ENCODE measurements at regions not wholly inside any gene's neighbourhood (a gene's known extent, or its start where the extent isn't known, plus 50 kb on each side); places are given as distances from the start of the nearest gene placed in this dataset.

DNA sequence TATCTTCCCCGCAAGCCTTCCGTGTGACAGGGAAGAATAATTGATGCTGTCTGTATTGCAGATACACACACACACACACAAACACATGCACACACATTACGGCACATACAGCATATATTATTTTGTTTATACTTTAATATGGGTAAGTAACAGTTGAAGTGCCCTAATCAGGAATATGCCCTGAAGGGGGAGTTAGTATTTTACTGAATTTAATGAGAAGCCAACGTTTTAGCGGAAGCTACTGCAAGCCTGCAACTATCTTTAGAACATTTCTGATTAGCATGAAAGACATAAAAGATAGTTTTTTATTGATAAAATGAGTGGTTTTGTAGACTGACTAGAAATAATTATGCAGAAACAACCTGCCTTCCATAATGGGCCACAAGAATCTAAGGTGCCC is 296.6 kb upstream of the SLCO3A1 start:
- peaks cover 5 to 7% of the 10 kb centered on the region in 2 donors for H3K27me3 Mint-ChIP-seq
- intact Hi-C loops (cut with micrococcal nuclease) = no loop called here
- no peaks in the 10 kb centered on the region for H3K9me3 ChIP-seq (ENCODE audit: control insufficient read depth in 1 of 2, low read length in 2 of 2)
- no peaks in the 10 kb centered on the region for H3K4me1 ChIP-seq (ENCODE audit: insufficient read depth, low read length)
- ChIA-PET CTCF (ENCODE audit: partially characterized antibody) (no interaction called here), POLR2A (ENCODE audit: partially characterized antibody) (no interaction called here)
- no peak overlapping the region for H3K4me3 ChIP-seq (ENCODE audit: low read length in 2 of 2)
- H3K36me3 Mint-ChIP-seq = no peaks in the 10 kb centered on the region
- DNase-seq = no peak
- no peaks in the 10 kb centered on the region for H3K36me3 ChIP-seq (ENCODE audit: insufficient read depth, low read length)
- H3K4me1 Mint-ChIP-seq = no peaks in the 10 kb centered on the region
- no peaks in the 10 kb centered on the region for H3K27me3 ChIP-seq (ENCODE audit: insufficient read depth, low read length)
- H3K9me3 Mint-ChIP-seq = peaks cover 0 to 4% (median 0%) of the 10 kb centered on the region in 8 donors
- H3K27ac Mint-ChIP-seq = no peak overlapping the region
- no peak overlapping the region for H3K27ac ChIP-seq (ENCODE audit: low read depth, low read length)
- no peak overlapping the region for H3K4me3 Mint-ChIP-seq

DNA sequence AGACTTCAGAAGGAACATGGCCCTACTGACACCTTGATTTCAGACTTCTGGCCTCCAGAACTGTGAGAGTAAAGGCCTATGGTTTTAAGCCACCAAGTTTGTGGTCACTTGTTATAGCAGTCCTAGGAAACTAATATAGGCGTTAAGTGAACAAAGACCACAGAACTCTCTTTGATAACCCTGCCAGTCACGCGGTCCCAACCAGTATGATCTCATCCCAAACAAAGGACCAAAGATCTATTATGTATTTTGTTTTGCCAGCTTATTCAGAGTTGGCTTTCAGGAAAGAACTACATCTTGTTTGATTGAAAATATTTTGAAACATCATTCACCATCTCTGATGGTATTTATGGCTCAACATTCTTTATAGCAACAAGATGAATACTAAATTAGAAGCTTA is 294.4 kb upstream of the SLCO3A1 start:
- Mint-ChIP-seq H3K4me1 (no peaks in the 10 kb centered on the region), H3K36me3 (no peaks in the 10 kb centered on the region), H3K4me3 (no peak overlapping the region), H3K27ac (no peak overlapping the region), H3K9me3 (peaks cover 0 to 4% (median 0%) of the 10 kb centered on the region in 8 donors), H3K27me3 (peaks cover 7 to 13% of the 10 kb centered on the region in 2 donors)
- Histone ChIP-seq H3K4me1 (ENCODE audit: insufficient read depth, low read length) (no peaks in the 10 kb centered on the region), H3K9me3 (ENCODE audit: control insufficient read depth in 1 of 2, low read length in 2 of 2) (no peaks in the 10 kb centered on the region), H3K27me3 (ENCODE audit: insufficient read depth, low read length) (no peaks in the 10 kb centered on the region), H3K27ac (ENCODE audit: low read depth, low read length) (no peak overlapping the region), H3K36me3 (ENCODE audit: insufficient read depth, low read length) (no peaks in the 10 kb centered on the region), H3K4me3 (ENCODE audit: low read length in 2 of 2) (no peak overlapping the region)
- DNase-seq = no peak
- intact Hi-C loops (cut with micrococcal nuclease) = no loop called here
- CTCF ChIA-PET (ENCODE audit: partially characterized antibody) = no interaction called here
- POLR2A ChIA-PET (ENCODE audit: partially characterized antibody) = interaction anchor here (0.5 kb wide), 1 partner anchor 215 kb away, joined by 3 read pairs; no protein-coding TSS in a partner anchor

DNA sequence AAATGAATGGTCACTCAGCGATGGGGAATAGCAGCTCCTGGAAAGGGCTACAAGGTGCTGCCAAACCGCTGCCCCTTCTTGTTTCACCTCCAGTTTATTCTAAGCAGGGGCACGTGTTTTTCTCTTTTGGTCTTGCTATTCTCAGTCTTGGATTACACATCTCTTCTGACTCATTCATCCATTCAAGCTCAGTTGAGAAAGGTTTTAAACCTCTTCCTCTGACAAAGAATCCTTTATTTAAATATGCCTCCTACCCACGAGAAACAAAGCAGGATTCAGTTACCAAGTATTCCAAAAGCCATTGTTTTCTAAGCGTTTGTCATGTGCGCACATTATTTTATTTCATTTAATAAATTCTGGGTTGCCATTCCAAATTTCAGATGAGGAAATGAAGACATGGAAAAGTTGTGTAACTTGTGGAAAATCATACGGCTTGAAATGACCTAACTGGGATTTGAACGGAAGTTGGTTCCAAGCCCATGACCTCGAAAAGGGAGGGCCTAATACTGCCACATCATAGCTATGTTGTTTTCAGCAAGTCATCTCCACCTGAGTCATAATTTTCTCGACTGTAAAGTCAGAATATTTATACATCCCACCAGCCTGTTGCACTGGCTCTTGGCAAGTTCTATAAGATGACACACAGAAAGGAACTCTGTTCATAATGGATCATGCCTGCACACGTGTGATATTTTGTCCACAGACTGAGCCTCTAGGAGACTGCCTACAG is 292.0 kb upstream of the SLCO3A1 start:
- Mint-ChIP-seq H3K27me3 (peaks cover 10% of the 10 kb centered on the region in 2 donors), H3K4me3 (no peak overlapping the region)

DNA sequence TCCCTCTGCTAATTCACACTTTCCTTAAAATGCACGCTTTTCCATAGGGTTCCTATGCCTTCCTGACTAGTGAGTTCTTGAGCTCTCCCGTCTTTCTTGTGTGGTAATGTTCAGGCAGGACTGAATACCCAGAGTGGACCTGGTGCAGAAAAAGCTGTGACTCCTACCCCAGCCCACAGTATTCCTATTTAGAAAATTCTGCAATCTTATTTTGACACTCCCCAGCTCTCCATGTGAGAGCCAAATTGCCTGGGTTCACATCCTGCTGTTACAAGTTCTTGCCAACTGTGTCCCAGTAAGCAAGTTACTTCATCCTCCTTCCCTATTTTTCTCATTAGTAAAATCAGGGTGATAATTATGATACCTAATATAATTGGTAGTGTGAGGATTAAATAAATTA is 290.8 kb upstream of the SLCO3A1 start:
- Histone ChIP-seq H3K27ac (ENCODE audit: low read depth, low read length) (no peak overlapping the region), H3K4me3 (ENCODE audit: low read length in 2 of 2) (no peak overlapping the region), H3K4me1 (ENCODE audit: insufficient read depth, low read length) (no peaks in the 10 kb centered on the region), H3K27me3 (ENCODE audit: insufficient read depth, low read length) (no peaks in the 10 kb centered on the region), H3K9me3 (ENCODE audit: control insufficient read depth in 1 of 2, low read length in 2 of 2) (no peaks in the 10 kb centered on the region), H3K36me3 (ENCODE audit: insufficient read depth, low read length) (no peaks in the 10 kb centered on the region)
- POLR2A ChIA-PET (ENCODE audit: partially characterized antibody) = no interaction called here
- peaks cover 10 to 11% of the 10 kb centered on the region in 2 donors for H3K27me3 Mint-ChIP-seq
- intact Hi-C loops (cut with micrococcal nuclease) = no loop called here
- H3K4me3 Mint-ChIP-seq = no peak overlapping the region
- no peaks in the 10 kb centered on the region for H3K9me3 Mint-ChIP-seq
- no peak for DNase-seq
- no peak overlapping the region for H3K27ac Mint-ChIP-seq
- no peaks in the 10 kb centered on the region for H3K4me1 Mint-ChIP-seq
- no peaks in the 10 kb centered on the region for H3K36me3 Mint-ChIP-seq
- CTCF ChIA-PET (ENCODE audit: partially characterized antibody) = no interaction called here

More for the DNA sequence above, 292.0 kb upstream of the SLCO3A1 start:
- Histone ChIP-seq H3K27ac (ENCODE audit: low read depth, low read length) (no peak overlapping the region), H3K36me3 (ENCODE audit: insufficient read depth, low read length) (no peaks in the 10 kb centered on the region), H3K4me3 (ENCODE audit: low read length in 2 of 2) (no peak overlapping the region), H3K4me1 (ENCODE audit: insufficient read depth, low read length) (no peaks in the 10 kb centered on the region), H3K9me3 (ENCODE audit: control insufficient read depth in 1 of 2, low read length in 2 of 2) (no peaks in the 10 kb centered on the region), H3K27me3 (ENCODE audit: insufficient read depth, low read length) (no peaks in the 10 kb centered on the region)
- Mint-ChIP-seq H3K27ac (peak overlapping the region in 1 of 7 donors; percentile 2), H3K9me3 (no peaks in the 10 kb centered on the region), H3K4me1 (no peaks in the 10 kb centered on the region), H3K36me3 (no peaks in the 10 kb centered on the region)
- ChIA-PET POLR2A (ENCODE audit: partially characterized antibody) (no interaction called here), CTCF (ENCODE audit: partially characterized antibody) (no interaction called here)
- intact Hi-C loops (cut with micrococcal nuclease) = no loop called here
- no peak for DNase-seq

DNA sequence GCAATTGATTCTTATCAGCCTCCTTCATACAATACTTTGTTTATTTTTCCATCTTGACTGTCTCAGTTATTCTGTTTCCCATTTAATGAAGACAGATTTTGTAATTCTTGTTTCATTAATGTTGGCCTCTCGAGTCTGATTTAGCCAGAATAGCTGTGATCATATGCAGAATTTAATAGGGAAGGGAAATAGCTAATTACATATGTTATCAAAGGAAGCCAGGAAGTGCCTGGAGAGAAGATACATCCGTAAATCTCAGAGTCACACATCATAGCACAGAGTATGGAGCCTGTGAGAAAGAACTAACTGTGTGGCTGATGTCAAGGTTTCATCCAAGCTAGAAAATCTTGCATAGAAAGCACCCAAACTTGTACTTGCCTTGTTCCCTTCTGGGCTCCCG is 288.9 kb upstream of the SLCO3A1 start:
- Histone ChIP-seq H3K27ac (ENCODE audit: low read depth, low read length) (no peak overlapping the region), H3K4me3 (ENCODE audit: low read length in 2 of 2) (no peak overlapping the region), H3K9me3 (ENCODE audit: control insufficient read depth in 1 of 2, low read length in 2 of 2) (no peaks in the 10 kb centered on the region), H3K36me3 (ENCODE audit: insufficient read depth, low read length) (no peaks in the 10 kb centered on the region), H3K27me3 (ENCODE audit: insufficient read depth, low read length) (no peaks in the 10 kb centered on the region), H3K4me1 (ENCODE audit: insufficient read depth, low read length) (no peaks in the 10 kb centered on the region)
- ChIA-PET CTCF (ENCODE audit: partially characterized antibody) (no interaction called here), POLR2A (ENCODE audit: partially characterized antibody) (no interaction called here)
- H3K9me3 Mint-ChIP-seq = no peaks in the 10 kb centered on the region
- DNase-seq = no peak
- intact Hi-C loops (cut with micrococcal nuclease) = no loop called here
- no peaks in the 10 kb centered on the region for H3K36me3 Mint-ChIP-seq
- H3K4me1 Mint-ChIP-seq = no peaks in the 10 kb centered on the region
- H3K4me3 Mint-ChIP-seq = no peak overlapping the region
- no peak overlapping the region for H3K27ac Mint-ChIP-seq
- peaks cover 9 to 10% of the 10 kb centered on the region in 2 donors for H3K27me3 Mint-ChIP-seq

DNA sequence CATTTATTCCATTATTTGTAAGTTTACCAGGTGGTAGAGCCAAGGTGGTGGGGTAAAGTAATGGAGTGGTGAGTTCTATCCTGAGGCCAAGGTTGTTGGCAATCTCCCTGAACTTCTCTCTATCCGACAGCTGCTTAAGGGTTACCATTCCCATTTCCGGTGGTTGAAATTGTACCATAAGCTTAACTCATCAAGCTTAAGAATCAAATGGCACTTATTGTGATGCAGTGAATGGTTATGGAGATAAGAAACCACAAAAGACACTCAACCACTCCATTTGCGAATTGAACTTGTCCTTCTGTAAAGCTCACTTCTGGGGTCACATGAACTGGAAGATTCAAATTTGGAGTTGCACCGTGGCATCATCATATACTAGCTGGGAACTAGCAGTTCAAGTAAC is 287.4 kb upstream of the SLCO3A1 start:
- peaks cover 0 to 3% (median 0%) of the 10 kb centered on the region in 8 donors for H3K9me3 Mint-ChIP-seq
- CTCF ChIA-PET (ENCODE audit: partially characterized antibody) = no interaction called here
- H3K27ac ChIP-seq (ENCODE audit: low read depth, low read length) = no peak overlapping the region

DNA sequence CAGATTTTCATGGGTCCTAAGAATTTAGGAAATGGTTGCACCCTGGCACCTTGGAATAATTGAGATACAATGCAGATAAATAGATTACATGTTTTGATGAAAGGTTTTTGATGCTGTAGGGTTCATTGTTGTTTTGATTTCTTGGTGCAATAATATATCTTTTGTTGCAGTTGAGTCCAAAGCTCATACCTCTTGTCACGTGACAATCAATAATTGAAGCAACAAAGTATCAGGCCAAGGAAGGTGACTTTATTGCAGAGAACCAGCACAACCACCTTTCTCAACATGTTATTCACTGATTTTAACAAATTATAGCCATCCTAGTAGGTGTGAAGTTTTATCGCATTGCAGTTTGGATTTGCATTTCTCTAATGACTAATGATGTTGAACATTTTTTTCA is 285.5 kb upstream of the SLCO3A1 start:
- Histone ChIP-seq H3K27ac (ENCODE audit: low read depth, low read length) (no peak overlapping the region), H3K36me3 (ENCODE audit: insufficient read depth, low read length) (no peaks in the 10 kb centered on the region), H3K4me1 (ENCODE audit: insufficient read depth, low read length) (no peaks in the 10 kb centered on the region), H3K4me3 (ENCODE audit: low read length in 2 of 2) (no peak overlapping the region), H3K27me3 (ENCODE audit: insufficient read depth, low read length) (no peaks in the 10 kb centered on the region), H3K9me3 (ENCODE audit: control insufficient read depth in 1 of 2, low read length in 2 of 2) (no peaks in the 10 kb centered on the region)
- no peak for DNase-seq
- CTCF ChIA-PET (ENCODE audit: partially characterized antibody) = no interaction called here
- H3K27ac Mint-ChIP-seq = no peak overlapping the region
- H3K27me3 Mint-ChIP-seq = peaks cover 3 to 6% of the 10 kb centered on the region in 2 donors
- POLR2A ChIA-PET (ENCODE audit: partially characterized antibody) = no interaction called here
- H3K36me3 Mint-ChIP-seq = no peaks in the 10 kb centered on the region
- H3K9me3 Mint-ChIP-seq = peaks cover 0 to 3% (median 0%) of the 10 kb centered on the region in 8 donors
- intact Hi-C loops (cut with micrococcal nuclease) = no loop called here
- no peaks in the 10 kb centered on the region for H3K4me1 Mint-ChIP-seq
- no peak overlapping the region for H3K4me3 Mint-ChIP-seq

More for the DNA sequence above, 287.4 kb upstream of the SLCO3A1 start:
- Histone ChIP-seq H3K4me1 (ENCODE audit: insufficient read depth, low read length) (no peaks in the 10 kb centered on the region), H3K36me3 (ENCODE audit: insufficient read depth, low read length) (no peaks in the 10 kb centered on the region), H3K4me3 (ENCODE audit: low read length in 2 of 2) (no peak overlapping the region), H3K27me3 (ENCODE audit: insufficient read depth, low read length) (no peaks in the 10 kb centered on the region), H3K9me3 (ENCODE audit: control insufficient read depth in 1 of 2, low read length in 2 of 2) (no peaks in the 10 kb centered on the region)
- Mint-ChIP-seq H3K27ac (no peak overlapping the region), H3K4me1 (no peaks in the 10 kb centered on the region), H3K4me3 (no peak overlapping the region), H3K36me3 (no peaks in the 10 kb centered on the region), H3K27me3 (peaks cover 10 to 13% of the 10 kb centered on the region in 2 donors)
- DNase-seq = no peak
- intact Hi-C loops (cut with micrococcal nuclease) = no loop called here
- POLR2A ChIA-PET (ENCODE audit: partially characterized antibody) = no interaction called here

Data from CD4-positive, alpha-beta memory T cell (primary cell).